GM18499 (cell line): ENCODE measurements at regions not wholly inside any gene's neighbourhood (a gene's known extent, or its start where the extent isn't known, plus 50 kb on each side); places are given as distances from the start of the nearest gene placed in this dataset.
"Not testable (repeated sequence)": the region's sequence is repeated elsewhere in the genome, so short reads cannot be mapped to it uniquely, and the experiment has no call there.

ENCODE experiments used
- ATAC-seq: cut with Tn5 transposase; IDR thresholded peaks from one replicate; pipeline ENCODE4 v1.9.1; 2021; ENCODE audit warnings: moderate number of reproducible peaks; ENCODE audit not compliant: insufficient read depth, unreplicated experiment

GRCh38 chr17:21850614-21851013, 158.3 kb downstream of the KCNJ18 start:
- not testable (repeated sequence) for ATAC-seq
